B cell (primary cell): ENCODE measurements at regions not wholly inside any gene's neighbourhood (a gene's known extent, or its start where the extent isn't known, plus 50 kb on each side); places are given as distances from the start of the nearest gene placed in this dataset.

Experiments
- ATAC-seq: fragments of 200-7000 bp; cut with Tn5 transposase; one replicate; pipeline ENCODE4 v1.10.0; 2021; ENCODE audit warnings: low read depth, mild to moderate bottlenecking, moderate number of reproducible peaks, moderate library complexity
- CTCF ChIA-PET: fragments of 350-600 bp; sonication (Branson Sonifier 250); formaldehyde crosslinking; loops from one replicate; lab custom pipeline; 2021; ENCODE audit warnings: antibody characterized with exemption, inconsistent platforms; lab: Charles Lee
- POLR2A ChIA-PET: fragments of 350-600 bp; sonication (Branson Sonifier 250); formaldehyde crosslinking; loops from one replicate; lab custom pipeline; 2021; ENCODE audit warnings: antibody characterized with exemption; lab: Charles Lee
- DNase-seq: peaks from one replicate; pipeline ENCODE4 v3.0.0; 2013
- H2AFZ ChIP-seq: 2 replicates; pipeline ENCODE4 v1.6.1; 2012; ENCODE audit warnings: mild to moderate bottlenecking, low read depth, low read length; ENCODE audit not compliant: insufficient read depth, poor library complexity, severe bottlenecking
- H3K27ac ChIP-seq, 2 donors: 1 replicate in 1 of 2; 2 replicates in 1 of 2; pipeline ENCODE4 v1.5.1; 2012 to 2013; ENCODE audit warnings: low read length in 2 of 2, mild to moderate bottlenecking in 2 of 2, moderate library complexity in 1 of 2
- H3K27me3 ChIP-seq, 4 experiments: fragments of 200-600 bp in 1 of 4; sonication (generic) in 1 of 4; replicated peaks in 1 of 4; 1 replicate in 2 of 4; 2 replicates in 2 of 4; pipeline versions ENCODE4 v1.6.1 to v1.7.0; 2013 to 2016; ENCODE audit warnings: low read length in 3 of 4, mild to moderate bottlenecking in 2 of 4, mixed read lengths in 1 of 4, moderate library complexity in 1 of 4; ENCODE audit not compliant: insufficient read depth in 4 of 4, control insufficient read depth in 3 of 4; ENCODE audit errors: control extremely low read depth in 1 of 4
- H3K36me3 ChIP-seq, 2 experiments: replicated peaks in 1 of 2; 1 replicate in 1 of 2; 2 replicates in 1 of 2; pipeline versions ENCODE4 v1.6.1 to v1.7.1; 2013; ENCODE audit warnings: low read length in 1 of 2; ENCODE audit not compliant: insufficient read depth in 2 of 2, control insufficient read depth in 1 of 2; ENCODE audit errors: control extremely low read depth in 1 of 2, extremely low read depth in 1 of 2
- H3K4me1 ChIP-seq, 2 donors: fragments of 200-600 bp in 1 of 2; sonication (generic) in 1 of 2; 1 replicate in 1 of 2; 2 replicates in 1 of 2; pipeline versions ENCODE4 v1.5.1 to v1.6.1; 2013 to 2017; ENCODE audit warnings: low read length in 2 of 2; ENCODE audit not compliant: control insufficient read depth in 2 of 2, insufficient read depth in 2 of 2
- H3K4me2 ChIP-seq: replicated peaks from 2 replicates; pipeline ENCODE3; 2012; ENCODE audit warnings: mild to moderate bottlenecking, low read depth, low read length; ENCODE audit not compliant: poor library complexity, severe bottlenecking
- H3K4me3 ChIP-seq, 5 experiments: fragments of 200-600 bp in 1 of 5; sonication (generic) in 1 of 5; 1 replicate in 3 of 5; 2 replicates in 2 of 5; pipeline versions ENCODE4 v1.5.1 to v1.7.0; 2011 to 2016; ENCODE audit warnings: low read length in 4 of 5, mild to moderate bottlenecking in 4 of 5, low read depth in 2 of 5, control low read depth in 1 of 5, moderate library complexity in 1 of 5; ENCODE audit not compliant: insufficient read depth in 1 of 5; ENCODE audit errors: control extremely low read depth in 1 of 5, extremely low read depth in 1 of 5
- H3K79me2 ChIP-seq: fragments of 200-600 bp; sonication (generic); one replicate; pipeline ENCODE4 v1.6.0; 2016; ENCODE audit warnings: low read length; ENCODE audit not compliant: control insufficient read depth, insufficient read depth
- H3K9ac ChIP-seq: fragments of 200-600 bp; sonication (generic); 2 replicates; pipeline ENCODE4 v1.6.1; 2017; ENCODE audit warnings: mild to moderate bottlenecking, low read length, moderate library complexity
- H3K9me3 ChIP-seq, 3 donors: one replicate each; pipeline versions ENCODE4 v1.6.1 to v1.7.1; 2013; ENCODE audit warnings: low read length in 2 of 3; ENCODE audit not compliant: control insufficient read depth in 2 of 3, insufficient read depth in 1 of 3; ENCODE audit errors: control extremely low read depth in 1 of 3
- H4K20me1 ChIP-seq: 2 replicates; pipeline ENCODE4 v1.6.0; 2012; ENCODE audit warnings: mild to moderate bottlenecking, low read length; ENCODE audit not compliant: insufficient read depth, control insufficient read depth, poor library complexity, severe bottlenecking
- H3K27ac Mint-ChIP-seq: one replicate; pipeline ENCODE4 v1.8.0; 2021; ENCODE audit warnings: mixed read lengths
- H3K27me3 Mint-ChIP-seq: one replicate; pipeline ENCODE4 v1.8.0; 2021; ENCODE audit warnings: mixed read lengths
- H3K4me1 Mint-ChIP-seq: one replicate; pipeline ENCODE4 v1.8.0; 2021; ENCODE audit warnings: mixed read lengths
- H3K4me3 Mint-ChIP-seq: one replicate; pipeline ENCODE4 v1.8.0; 2021; ENCODE audit warnings: mixed read lengths
- H3K9me3 Mint-ChIP-seq: one replicate; pipeline ENCODE4 v1.8.0; 2022; ENCODE audit warnings: mixed read lengths; ENCODE audit not compliant: insufficient read depth
- EZH2 ChIP-seq: IDR thresholded peaks from 2 replicates; pipeline ENCODE4 v1.6.1; 2012; ENCODE audit warnings: borderline replicate concordance, low read depth, mild to moderate bottlenecking, moderate library complexity, low read length; ENCODE audit not compliant: insufficient read depth, poor library complexity, severe bottlenecking
- WGBS: methylation state at CpG from one replicate; pipeline ENCODE4 v1.1.5; 2013; ENCODE audit warnings: missing lambda C conversion rate; ENCODE audit not compliant: insufficient coverage; 5-methylcytosine and 5-hydroxymethylcytosine counted together
- intact Hi-C: fragments of 100-400 bp; cut with micrococcal nuclease; formaldehyde crosslinking; loops from one replicate; pipeline ENCODE4 v1.10.0; 2022
- TF ChIP-seq, protein P1 (sequence below): fragments of 200-600 bp; IDR thresholded peaks from one replicate; pipeline ENCODE4 v1.8.0; 2022; ENCODE audit warnings: antibody characterized with exemption, mild to moderate bottlenecking

- WGBS = 58% methylated on average over 2 of the region's 2 CpGs
- Histone ChIP-seq H3K9ac (no peak overlapping the region), H4K20me1 (no peaks in the 10 kb centered on the region), H3K4me2 (no peak overlapping the region), H3K4me1 (no peaks in the 10 kb centered on the region), H3K27me3 (no peaks in the 10 kb centered on the region), H3K79me2 (no peaks in the 10 kb centered on the region), H2AFZ (no peak overlapping the region), H3K4me3 (no peak overlapping the region), H3K36me3 (no peaks in the 10 kb centered on the region), H3K9me3 (no peaks in the 10 kb centered on the region), H3K27ac (no peak overlapping the region)
- TF ChIP-seq, protein P1, sequence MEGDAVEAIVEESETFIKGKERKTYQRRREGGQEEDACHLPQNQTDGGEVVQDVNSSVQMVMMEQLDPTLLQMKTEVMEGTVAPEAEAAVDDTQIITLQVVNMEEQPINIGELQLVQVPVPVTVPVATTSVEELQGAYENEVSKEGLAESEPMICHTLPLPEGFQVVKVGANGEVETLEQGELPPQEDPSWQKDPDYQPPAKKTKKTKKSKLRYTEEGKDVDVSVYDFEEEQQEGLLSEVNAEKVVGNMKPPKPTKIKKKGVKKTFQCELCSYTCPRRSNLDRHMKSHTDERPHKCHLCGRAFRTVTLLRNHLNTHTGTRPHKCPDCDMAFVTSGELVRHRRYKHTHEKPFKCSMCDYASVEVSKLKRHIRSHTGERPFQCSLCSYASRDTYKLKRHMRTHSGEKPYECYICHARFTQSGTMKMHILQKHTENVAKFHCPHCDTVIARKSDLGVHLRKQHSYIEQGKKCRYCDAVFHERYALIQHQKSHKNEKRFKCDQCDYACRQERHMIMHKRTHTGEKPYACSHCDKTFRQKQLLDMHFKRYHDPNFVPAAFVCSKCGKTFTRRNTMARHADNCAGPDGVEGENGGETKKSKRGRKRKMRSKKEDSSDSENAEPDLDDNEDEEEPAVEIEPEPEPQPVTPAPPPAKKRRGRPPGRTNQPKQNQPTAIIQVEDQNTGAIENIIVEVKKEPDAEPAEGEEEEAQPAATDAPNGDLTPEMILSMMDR = no peak
- no peak for TF ChIP-seq EZH2
- no peaks in the 10 kb centered on the region for H3K9me3 Mint-ChIP-seq
- ATAC-seq (no peak), DNase-seq (no peak)
- no peaks in the 10 kb centered on the region for H3K4me1 Mint-ChIP-seq
- ChIA-PET CTCF (no interaction called here), POLR2A (no interaction called here)
- intact Hi-C loops = no loop called here
- H3K27me3 Mint-ChIP-seq = no peaks in the 10 kb centered on the region
- H3K27ac Mint-ChIP-seq = no peak overlapping the region
- H3K4me3 Mint-ChIP-seq = no peak overlapping the region
Observed at GRCh38 chr6:121619013-121619412, 183.6 kb downstream of the GJA1 start.

DNA sequence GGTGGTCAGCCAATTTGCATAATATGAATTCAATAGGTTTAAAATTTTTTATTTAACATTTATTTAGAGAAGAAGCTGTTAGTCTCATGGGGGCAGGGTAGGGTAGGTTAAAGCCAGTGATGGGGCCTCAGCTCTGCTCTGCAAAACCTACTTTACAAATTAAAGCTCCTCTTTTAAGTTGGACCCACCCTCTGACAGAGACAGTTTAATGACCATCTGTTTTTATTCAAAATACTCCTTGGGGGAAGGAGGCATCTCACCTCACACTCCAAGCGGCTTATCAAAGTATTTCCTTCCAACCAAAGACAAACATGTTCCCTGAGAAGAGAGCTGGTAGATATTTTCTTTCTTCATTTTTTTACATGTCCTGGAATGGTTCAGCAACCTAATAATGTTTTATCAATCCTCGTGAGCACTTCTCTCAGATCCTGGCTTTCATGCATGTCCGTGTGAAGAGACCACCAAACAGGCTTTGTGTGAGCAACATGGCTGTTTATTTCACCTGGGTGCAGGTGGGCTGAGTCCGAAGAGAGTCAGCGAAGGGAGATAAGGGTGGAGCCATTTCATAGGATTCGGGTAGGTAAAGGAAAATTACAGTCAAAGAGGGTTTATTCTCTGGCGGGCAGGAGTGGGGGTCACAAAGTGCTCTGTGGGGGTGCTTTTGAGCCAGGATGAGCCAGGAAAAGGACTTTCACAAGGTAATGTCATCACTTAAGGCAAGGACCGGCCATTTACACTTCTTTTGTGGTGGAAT is 184.7 kb downstream of the GJA1 start:
- ATAC-seq = no peak
- Histone ChIP-seq H3K36me3 (no peaks in the 10 kb centered on the region), H2AFZ (no peak overlapping the region), H3K9me3 (no peaks in the 10 kb centered on the region), H3K27me3 (no peaks in the 10 kb centered on the region), H3K79me2 (no peaks in the 10 kb centered on the region), H3K4me3 (no peak overlapping the region), H3K9ac (no peak overlapping the region), H3K27ac (no peak overlapping the region), H3K4me1 (no peaks in the 10 kb centered on the region), H4K20me1 (no peaks in the 10 kb centered on the region), H3K4me2 (no peak overlapping the region)
- TF ChIP-seq, protein P1 = no peak
- ChIA-PET POLR2A (no interaction called here), CTCF (no interaction called here)
- no peak for DNase-seq
- Mint-ChIP-seq H3K4me3 (no peak overlapping the region), H3K27ac (no peak overlapping the region), H3K27me3 (no peaks in the 10 kb centered on the region), H3K4me1 (no peaks in the 10 kb centered on the region), H3K9me3 (no peaks in the 10 kb centered on the region)
- WGBS = 83% methylated on average over 1 of the region's 8 CpGs
- intact Hi-C loops = no loop called here
